ENCODE measurements at regions not wholly inside any gene's neighbourhood (a gene's known extent, or its start where the extent isn't known, plus 50 kb on each side); places are given as distances from the start of the nearest gene placed in this dataset.
"Not testable (repeated sequence)": the region's sequence is repeated elsewhere in the genome, so short reads cannot be mapped to it uniquely, and the experiment has no call there.

DNA sequence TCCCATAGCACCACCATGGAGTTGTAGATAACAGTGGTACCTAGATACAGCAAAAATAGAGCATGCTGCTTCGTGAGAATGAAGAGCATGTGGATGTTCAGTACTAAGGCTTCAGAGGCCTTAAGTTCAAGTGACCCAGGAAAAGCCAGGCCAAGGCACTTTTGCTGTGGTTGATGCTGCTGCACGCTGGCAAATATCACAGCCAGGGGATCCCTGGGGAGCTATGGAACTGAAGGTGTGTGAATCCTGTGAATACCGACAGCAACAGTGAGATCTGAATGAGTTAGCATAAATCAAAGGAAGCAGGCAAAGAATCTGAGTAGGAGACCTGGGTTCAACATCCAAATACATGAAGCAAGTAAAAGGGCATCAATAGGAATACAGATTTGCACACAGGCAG lies 158.6 kb upstream of the THUMPD2 start:
- in situ Hi-C loops (cut with MboI; ENCODE audit: low pct_unique_long_range_greater_than_20kb, low sequenced_read_pairs), result no loop called here
- no peak for DNase-seq

DNA sequence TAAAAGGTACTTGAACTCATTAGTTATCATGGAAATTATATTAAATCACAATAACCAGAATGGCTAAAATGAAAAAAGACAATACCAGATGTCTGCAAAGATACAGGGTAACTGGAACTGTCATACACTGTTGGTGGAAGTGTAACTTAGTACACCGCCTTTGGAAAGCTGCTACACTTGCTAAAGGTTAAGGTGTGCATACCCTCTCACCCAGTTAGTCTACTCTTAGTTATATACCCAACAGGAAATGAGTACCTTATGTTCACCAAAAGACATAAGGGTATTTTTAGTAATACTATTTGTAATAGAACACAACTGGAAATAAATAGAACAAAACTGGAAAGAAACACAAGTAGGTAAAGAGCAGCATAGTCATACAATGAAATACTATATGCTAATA lies 155.8 kb upstream of the THUMPD2 start:
- in situ Hi-C loops (cut with MboI; ENCODE audit: low pct_unique_long_range_greater_than_20kb, low sequenced_read_pairs), result no loop called here
- no peak for DNase-seq

DNA sequence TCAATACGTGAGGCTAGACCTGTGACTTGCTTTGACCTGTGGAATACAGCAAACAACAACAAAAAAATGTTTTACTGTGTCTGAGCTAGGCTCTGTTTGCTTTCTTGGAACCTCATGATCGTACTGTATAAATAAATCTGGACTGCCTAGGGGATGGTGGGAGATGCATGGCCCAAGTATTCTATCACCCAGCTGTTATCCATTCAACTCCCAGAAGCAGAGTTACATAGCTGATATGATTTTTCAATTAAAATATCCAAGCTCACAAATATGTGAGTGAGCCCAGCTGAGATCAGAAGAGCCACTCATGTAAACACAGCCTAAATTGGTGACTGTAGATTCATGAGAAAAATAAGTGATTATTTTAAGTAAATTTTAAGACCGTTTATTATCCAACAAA lies 154.1 kb upstream of the THUMPD2 start:
- in situ Hi-C loops (cut with MboI; ENCODE audit: low pct_unique_long_range_greater_than_20kb, low sequenced_read_pairs), result no loop called here
- DNase-seq, result no peak

DNA sequence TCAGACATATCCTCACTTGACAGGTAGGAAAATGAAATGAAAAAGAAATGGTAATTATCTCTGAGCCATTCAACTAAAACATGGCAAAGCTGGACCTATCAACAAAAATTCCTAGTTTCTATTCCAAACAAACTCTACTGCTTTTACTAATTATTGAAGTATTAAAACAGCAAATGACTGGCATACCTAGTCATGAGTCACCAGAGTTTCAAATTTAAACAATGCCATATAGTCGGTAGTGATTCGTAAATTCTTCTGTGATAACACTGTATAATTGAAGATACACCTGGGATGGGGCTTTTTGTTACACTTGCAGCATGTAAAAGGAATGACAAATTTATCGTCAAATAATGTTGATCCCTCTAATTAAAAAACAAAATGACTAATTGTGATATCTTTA lies 153.1 kb upstream of the THUMPD2 start:
- in situ Hi-C loops (cut with MboI; ENCODE audit: low pct_unique_long_range_greater_than_20kb, low sequenced_read_pairs), result no loop called here

DNA sequence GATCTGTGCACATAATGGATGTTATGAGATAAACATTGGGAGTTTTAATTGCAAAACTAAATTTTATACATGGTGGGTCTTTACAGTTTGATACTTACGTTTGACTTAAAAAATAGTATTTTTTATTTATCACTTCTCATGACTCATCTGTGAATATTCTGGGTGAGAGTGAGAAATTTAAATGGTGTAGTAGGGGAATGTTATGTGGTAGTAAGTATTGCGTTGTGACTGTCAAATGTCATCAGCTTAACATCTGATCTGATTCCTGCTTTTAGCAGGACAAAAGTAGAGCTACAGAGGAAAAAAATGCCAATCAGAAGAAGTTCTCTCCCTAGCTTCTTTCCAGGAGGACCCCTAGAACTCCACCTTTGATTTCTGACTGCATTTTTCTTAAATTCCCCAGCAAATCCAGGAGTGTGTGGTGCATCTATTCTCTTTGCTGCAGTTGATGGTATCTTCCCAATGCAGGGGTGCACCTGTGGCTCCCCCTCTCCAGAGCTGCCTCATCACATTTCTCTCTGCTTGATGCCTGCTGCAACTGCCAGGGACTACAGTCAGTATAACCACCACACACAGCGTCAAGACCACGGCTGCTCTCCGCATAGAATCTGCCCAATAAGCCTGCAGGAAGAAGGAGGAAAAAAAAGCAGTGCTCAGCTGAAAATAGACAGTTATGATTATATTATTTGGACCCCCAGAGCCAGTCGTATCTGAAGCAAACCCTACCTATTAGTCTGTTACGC lies 151.3 kb upstream of the THUMPD2 start:
- DNase-seq, result no peak
- in situ Hi-C loops (cut with MboI; ENCODE audit: low pct_unique_long_range_greater_than_20kb, low sequenced_read_pairs), result no loop called here

More for the DNA sequence above, 153.1 kb upstream of the THUMPD2 start:
- DNase-seq, result no peak

DNA sequence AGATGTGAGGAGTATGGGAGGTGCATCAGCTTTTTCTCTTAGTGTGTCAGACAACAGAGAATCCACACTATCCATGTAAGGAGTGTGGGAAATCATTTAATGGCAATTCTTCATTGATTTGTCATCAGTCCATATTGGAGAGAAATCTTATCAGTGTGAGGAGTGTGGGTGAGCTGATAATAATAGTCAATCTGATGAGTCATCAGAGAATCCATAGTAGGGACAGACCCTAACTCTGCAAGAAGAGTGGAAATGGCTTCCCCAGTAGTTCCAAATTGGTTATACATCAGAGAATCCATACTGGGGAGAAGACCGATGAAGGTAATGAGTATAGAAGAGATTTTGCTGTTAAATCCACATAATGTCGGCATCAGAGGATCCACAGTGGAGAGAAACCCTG lies 150.5 kb upstream of the THUMPD2 start:
- in situ Hi-C loops (cut with MboI; ENCODE audit: low pct_unique_long_range_greater_than_20kb, low sequenced_read_pairs), result no loop called here
- DNase-seq, result no peak

DNA sequence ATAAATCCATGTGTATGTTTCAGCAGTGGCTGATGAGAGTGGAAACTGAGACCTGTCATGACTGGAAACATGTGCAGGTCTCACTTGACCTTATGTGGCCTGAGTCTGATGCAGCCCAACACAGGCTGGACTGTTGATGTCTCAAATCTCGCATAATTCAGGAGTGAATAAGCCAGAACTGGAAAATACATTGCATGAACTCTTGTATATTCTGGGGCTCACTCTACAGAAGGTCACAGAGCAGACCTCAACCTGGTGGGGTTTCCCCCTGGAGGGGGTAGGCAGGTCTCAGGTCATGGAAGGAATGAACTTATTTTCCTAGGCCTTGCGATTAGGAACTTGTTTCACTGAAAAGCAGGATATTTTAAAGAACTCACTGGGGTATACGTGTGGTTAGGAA lies 146.3 kb upstream of the THUMPD2 start:
- DNase-seq, result no peak
- in situ Hi-C loops (cut with MboI; ENCODE audit: low pct_unique_long_range_greater_than_20kb, low sequenced_read_pairs), result no loop called here

DNA sequence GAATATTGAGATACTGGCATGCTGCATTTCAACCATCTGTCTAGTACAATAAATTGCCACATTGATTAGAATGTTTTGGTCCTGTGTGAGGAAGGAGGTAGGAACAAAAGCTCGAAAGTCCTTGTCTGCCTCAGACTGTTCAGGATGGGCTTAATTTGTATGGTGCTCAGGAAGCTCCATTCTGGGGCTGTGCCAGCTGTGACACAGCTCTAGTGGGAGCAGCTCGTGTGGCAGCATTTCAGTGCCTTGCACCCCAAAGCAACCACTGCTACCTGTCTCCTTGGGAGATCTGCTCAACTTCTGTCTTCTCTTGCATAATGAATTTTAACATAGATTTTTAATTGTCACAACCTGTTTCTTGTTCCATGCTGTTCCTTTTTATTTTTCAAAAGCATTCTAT lies 144.4 kb upstream of the THUMPD2 start:
- no peak for DNase-seq
- in situ Hi-C loops (cut with MboI; ENCODE audit: low pct_unique_long_range_greater_than_20kb, low sequenced_read_pairs), result loop anchor here (25.0 kb wide), 1 partner anchor 639 kb away; no protein-coding TSS in a partner anchor

DNA sequence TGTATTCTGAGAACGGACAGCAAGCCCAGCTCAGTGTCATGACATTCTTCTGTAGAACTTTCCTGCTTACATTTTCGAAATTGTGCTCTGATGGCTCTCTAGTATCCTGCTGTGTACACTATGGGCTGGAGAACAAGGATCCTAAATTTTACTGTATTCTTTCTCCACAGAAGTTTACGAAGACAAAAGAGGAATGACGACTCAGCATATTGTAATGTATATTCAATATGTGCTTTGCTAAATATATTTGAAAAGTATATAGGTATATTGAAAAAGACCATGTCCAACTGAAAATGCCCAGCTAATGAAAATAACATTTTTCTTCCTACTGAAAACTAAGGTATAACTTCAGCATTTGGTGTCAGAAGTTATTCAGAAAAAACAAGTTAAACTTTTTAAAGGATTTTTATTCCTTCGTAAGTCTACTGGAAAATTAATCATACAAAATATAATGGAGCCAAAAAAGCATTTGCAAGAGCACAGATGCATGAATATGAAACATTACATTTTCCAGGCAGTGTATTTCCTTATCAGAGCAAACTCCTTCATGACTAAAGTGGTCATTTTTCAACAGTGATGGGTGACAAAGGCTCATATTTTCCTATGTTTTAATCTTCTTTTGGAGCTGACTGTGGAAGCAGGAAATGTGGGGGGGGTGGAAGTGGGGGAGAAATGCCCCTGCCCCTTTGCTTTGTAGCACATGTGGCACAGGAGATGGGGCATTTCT lies 143.8 kb upstream of the THUMPD2 start:
- DNase-seq, result no peak
- in situ Hi-C loops (cut with MboI; ENCODE audit: low pct_unique_long_range_greater_than_20kb, low sequenced_read_pairs), result loop anchor here (25.0 kb wide), 1 partner anchor 639 kb away; no protein-coding TSS in a partner anchor

DNA sequence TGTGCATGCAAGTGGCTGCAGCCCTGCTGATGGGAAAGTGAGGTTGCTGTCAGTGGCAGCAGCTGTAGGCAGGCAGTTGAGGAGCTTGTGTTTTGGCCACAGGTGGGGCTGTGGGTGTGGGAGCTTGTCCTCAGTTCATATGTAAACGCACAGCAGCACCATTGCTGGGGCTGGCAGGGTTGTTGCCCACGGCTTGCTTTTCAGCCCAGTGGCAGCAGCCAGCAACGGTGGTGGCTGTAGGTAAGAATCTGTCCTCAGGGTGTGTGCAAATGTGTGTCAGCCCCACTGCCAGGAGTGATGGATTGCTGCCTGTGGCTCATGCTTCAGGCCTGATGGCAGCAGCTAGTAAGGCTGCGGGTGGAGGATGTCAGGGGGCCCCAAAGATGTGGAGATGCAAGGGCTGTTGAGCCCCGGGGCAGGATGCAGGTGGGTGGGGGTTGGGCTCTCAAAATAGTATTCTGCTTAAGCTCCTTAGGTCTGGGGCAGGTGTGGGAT lies 141.3 kb upstream of the THUMPD2 start:
- no peak for DNase-seq
- in situ Hi-C loops (cut with MboI; ENCODE audit: low pct_unique_long_range_greater_than_20kb, low sequenced_read_pairs), result loop anchor here (25.0 kb wide), 1 partner anchor 642 kb away; no protein-coding TSS in a partner anchor

DNA sequence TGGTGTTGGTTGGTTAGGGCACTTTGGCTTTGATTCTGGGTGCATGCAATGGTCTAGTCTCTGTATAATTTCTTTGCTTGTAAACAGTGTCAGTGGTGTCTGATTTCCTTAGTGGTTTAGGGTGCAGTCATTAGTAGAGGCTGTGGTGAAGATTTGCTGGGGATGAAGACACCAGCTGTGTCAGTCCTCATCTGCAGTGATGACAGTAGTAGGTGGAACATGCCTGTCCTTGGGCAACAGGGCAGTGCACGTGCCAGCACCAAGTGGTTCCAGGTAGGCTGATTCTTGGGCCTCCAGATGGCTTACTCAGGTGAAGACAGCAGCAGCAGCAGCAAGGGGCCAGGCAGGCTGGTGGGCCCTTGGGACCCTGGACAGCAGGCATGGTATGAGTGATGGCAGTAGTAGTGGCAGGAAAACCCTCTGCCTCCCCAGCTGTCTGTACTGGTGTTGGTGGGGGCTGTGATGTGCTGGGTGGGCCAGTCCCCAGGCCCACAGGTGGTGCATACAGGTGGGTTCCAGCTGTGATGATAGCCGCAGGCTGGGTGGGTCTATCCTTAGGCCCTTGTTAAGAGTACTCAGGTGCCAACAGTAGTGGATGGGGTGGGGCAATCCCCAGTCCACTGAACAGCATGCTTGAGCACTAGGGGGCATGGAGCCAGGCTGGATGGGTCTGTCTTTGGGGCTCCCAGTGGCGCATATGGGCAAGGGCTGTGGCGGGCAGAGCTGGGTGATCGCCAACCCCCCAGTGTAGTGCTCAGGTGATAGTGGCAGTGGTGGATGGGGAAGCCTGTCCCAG lies 140.7 kb upstream of the THUMPD2 start:
- no peak for DNase-seq
- in situ Hi-C loops (cut with MboI; ENCODE audit: low pct_unique_long_range_greater_than_20kb, low sequenced_read_pairs), result loop anchor here (25.0 kb wide), 1 partner anchor 643 kb away; no protein-coding TSS in a partner anchor

DNA sequence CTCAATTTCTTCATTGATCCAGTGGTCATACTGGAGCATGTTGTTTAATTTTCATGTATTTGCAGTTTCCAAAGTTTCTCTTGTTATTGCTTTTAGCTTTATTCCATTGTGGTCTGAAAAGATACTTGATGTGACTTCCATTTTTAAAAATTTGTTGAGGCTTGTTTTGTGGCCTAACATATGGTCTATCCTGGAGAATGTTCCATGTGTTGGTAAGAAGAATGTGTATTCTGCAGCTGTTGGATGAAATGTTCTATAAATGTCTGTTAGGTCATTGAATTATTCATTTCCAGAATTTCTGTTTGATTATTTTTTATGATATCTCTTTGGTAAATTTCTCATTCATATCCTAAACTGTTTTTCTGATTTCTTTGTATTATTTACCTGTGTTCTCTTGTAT lies 139.8 kb upstream of the THUMPD2 start:
- in situ Hi-C loops (cut with MboI; ENCODE audit: low pct_unique_long_range_greater_than_20kb, low sequenced_read_pairs), result loop anchor here (25.0 kb wide), 1 partner anchor 643 kb away; no protein-coding TSS in a partner anchor
- no peak for DNase-seq

DNA sequence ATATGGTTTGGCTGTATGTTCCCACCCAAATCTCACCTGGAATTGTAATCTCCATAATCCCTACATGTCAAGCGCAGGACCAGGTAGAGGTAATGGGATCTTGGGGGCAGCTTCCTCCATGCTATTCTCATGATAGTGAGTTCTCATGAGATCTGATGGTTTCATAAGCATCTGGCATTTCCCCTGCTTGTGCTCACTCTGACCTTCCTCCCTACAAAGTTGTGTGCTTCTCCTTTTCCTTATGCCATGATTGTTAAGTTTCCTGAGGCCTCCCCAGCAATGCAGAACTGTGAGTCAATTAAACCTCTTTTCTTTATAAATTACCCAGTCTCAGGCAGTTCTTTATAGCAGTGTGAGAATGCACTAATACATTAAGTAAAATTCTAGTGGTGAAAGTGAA lies 138.3 kb upstream of the THUMPD2 start:
- DNase-seq, result not testable (repeated sequence)
- in situ Hi-C loops (cut with MboI; ENCODE audit: low pct_unique_long_range_greater_than_20kb, low sequenced_read_pairs), result loop anchor here (25.0 kb wide), 1 partner anchor 645 kb away; no protein-coding TSS in a partner anchor

DNA sequence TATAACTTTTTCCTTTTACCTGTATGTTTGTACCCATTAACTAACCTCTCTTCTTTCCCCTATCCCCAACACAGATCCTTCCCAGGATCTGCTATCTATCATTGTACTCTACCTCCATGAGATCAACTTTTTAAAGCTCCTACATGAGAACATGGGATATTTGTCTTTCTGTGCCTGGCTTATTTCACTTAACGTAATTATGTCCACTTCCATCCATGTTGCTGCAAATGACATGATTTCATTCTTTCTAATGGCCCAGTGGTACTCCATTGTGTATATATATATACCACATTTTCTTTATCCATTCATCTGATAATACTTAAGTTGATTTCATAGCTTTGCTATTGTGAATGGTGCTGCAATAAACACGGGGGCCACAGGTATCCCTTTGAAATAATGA lies 135.9 kb upstream of the THUMPD2 start:
- in situ Hi-C loops (cut with MboI; ENCODE audit: low pct_unique_long_range_greater_than_20kb, low sequenced_read_pairs), result loop anchor here (25.0 kb wide), 1 partner anchor 647 kb away; no protein-coding TSS in a partner anchor
- DNase-seq, result no peak

DNA sequence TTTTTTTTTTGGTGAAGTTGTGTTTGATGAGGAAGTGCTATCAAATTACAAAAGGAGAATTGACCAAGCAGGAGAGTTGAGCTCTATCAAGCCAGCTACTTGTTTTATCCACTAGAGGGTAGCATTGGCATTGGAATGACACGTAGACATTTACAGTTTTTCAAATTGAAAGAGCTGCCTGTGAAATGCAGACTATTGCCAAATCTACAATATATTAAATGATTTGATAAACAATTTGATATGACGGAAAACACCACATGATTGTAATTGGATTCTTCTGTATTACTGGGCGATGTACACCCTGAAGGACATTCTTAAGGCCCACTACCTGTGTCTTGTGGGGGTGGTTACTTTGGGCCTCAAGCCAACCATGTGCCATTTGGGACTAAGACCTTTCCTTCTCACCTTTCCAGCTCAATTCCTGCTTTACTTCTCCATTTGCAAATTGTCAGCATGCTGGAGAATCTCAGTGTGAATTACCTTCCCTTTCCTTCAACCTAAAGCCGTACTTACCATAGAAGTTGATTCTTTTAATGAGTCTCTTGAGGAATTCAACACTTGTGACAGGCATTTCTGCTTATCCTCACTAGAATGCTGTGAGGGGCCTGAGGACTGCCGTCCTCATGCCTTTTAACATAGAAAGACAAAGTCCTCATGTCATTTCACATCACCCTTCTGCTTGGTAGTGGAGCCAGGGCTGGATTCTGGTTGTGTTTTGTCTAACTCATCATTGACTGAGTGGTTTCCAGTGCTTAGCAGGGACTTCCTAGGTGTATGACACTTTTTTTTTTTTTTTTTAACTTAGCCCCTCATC lies 134.8 kb upstream of the THUMPD2 start:
- peak; percentile 81 for DNase-seq
- in situ Hi-C loops (cut with MboI; ENCODE audit: low pct_unique_long_range_greater_than_20kb, low sequenced_read_pairs), result loop anchor here (25.0 kb wide), 1 partner anchor 648 kb away; no protein-coding TSS in a partner anchor

DNA sequence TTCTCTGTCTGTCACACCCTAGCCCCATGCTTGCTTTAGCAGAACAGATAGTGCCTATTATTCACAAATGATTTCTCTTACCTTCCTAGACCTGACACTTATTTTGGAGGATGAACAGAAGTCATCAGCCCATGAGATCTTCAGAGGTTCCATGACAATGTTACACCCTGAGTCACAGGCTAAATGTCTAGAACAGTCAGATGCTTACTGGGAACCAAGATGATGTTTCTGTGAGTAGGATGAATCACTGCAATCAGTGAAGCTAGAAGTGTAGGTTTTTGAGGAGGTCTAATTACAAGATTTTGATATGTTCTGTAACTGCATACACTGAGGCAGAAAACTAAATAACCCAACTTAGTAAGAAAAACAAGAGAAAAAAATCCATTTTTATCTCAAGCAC lies 123.0 kb upstream of the THUMPD2 start:
- in situ Hi-C loops (cut with MboI; ENCODE audit: low pct_unique_long_range_greater_than_20kb, low sequenced_read_pairs), result loop anchor here (25.0 kb wide), 1 partner anchor 660 kb away; no protein-coding TSS in a partner anchor
- DNase-seq, result no peak

DNA sequence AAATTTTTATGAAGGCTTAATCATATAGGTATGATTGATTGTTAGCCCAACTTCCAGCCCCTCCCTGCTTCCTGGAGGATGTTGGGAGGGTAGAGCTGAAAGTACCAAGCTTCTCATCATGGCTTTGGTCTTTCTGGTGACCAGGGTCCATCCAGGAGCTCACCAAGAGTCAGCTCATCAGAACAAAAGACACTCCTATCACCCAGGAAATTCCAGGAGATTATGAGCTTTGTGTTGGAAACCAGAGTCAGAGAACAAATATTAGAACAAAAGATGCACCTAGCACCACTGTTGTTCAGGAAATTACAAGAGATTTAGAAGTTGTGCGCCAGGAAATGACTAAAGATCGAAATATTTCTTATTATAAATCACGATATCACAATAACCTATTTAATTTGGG lies 119.9 kb upstream of the THUMPD2 start:
- DNase-seq, result no peak
- in situ Hi-C loops (cut with MboI; ENCODE audit: low pct_unique_long_range_greater_than_20kb, low sequenced_read_pairs), result no loop called here

DNA sequence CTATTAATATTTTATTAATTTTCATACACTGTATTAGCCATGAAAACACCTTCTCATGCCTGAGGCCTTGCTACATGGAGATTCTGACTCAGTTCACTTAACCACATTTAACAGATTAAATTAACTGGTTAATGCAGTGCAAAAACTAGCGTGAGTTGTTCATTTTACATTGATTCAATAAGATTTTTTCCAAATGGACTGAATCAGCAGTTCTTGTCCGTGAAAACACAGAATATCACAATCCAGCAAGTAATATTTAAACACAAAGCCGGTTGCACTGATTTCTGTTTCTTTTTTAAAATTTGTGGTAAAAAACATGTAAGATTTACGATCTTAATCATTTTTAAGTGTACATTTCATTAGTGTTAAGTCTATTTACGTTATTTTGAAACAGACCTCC lies 118.2 kb upstream of the THUMPD2 start:
- in situ Hi-C loops (cut with MboI; ENCODE audit: low pct_unique_long_range_greater_than_20kb, low sequenced_read_pairs), result no loop called here
- DNase-seq, result no peak

All from KBM-7 (cell line).